Ecto neural progenitor cell (in vitro differentiated cells): ENCODE measurements at regions not wholly inside any gene's neighbourhood (a gene's known extent, or its start where the extent isn't known, plus 50 kb on each side); places are given as distances from the start of the nearest gene placed in this dataset.
"Not testable (repeated sequence)": the region's sequence is repeated elsewhere in the genome, so short reads cannot be mapped to it uniquely, and the experiment has no call there.

ENCODE experiments used
- DNase-seq: peaks from one replicate; pipeline ENCODE4 v3.0.0-alpha.2; 2018; ENCODE audit warnings: low spot score

DNA sequence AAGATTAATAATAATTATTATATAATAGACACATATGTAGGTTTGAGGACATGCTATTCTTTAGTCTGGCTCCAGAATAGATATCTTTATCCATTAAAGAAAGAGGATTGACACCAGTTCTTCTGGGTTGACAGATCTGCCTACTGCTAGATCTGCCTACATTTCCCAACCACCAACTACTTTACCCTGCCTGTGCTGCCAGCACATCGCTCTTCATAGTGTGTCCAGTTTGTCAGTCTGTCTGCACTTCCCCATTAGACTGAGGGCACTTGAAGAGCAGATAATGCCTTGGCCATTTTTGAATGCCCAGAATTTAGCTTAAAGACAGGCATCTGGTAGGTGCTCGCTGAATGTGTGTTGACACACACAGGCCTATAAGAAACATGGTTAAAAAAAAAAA is 910.1 kb upstream of the FAT3 start:
- no peak for DNase-seq

DNA sequence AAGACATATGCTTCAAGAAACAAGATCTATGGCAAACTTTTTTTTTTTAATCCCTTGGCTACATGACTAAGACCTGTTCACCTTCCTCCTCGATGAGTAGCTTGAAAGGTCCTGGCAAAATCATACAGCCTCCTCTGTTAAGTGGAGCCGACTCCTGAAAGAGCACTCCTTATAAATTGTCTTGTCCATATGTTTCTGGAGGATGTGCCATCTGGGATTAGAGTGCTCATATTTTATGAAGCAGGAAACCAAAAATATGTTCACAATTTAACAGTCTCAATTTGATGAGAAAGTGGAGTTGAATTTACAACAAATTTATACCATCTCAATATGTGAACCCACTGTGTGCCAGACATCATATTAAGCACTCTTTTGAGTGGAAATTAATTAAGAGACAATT is 912.1 kb upstream of the FAT3 start:
- no peak for DNase-seq

DNA sequence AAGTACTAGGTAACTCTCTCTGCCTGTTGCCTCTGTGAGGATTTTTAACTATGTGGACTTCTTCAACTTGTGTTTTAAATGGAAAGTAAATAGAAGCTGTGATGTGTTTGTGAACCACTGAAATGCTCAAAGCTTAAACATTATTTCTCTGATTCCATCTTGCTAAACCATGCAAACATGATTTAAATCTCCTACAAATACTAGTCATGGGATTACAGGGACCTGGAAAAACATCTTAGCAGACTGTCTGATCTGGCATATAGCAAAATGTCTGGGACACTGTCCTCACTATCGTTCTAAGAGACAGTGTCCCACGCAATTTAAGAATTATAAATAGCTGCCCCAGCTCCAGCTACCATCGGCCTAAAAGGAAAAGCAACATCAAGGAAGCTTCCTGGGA is 914.5 kb upstream of the FAT3 start:
- no peak for DNase-seq

DNA sequence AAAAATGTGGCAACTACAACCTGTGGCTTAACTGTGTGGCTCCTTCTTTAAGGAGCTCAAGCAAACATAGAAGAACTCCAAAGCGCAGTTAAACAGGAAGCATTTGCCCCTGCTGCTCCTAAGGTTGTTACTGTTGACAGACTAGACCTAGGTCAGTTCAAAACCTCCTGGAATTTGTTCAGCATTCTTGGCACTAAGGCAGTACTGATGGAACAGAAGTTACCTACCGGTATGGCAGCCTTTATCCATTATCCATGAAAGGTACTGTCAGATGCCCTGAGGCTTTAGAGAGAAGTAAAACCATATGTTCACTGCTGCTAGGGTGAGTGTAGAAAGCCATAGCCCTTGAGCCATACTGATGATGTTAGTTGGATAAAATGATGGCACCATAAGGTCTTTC is 916.5 kb upstream of the FAT3 start:
- DNase-seq, result no peak

DNA sequence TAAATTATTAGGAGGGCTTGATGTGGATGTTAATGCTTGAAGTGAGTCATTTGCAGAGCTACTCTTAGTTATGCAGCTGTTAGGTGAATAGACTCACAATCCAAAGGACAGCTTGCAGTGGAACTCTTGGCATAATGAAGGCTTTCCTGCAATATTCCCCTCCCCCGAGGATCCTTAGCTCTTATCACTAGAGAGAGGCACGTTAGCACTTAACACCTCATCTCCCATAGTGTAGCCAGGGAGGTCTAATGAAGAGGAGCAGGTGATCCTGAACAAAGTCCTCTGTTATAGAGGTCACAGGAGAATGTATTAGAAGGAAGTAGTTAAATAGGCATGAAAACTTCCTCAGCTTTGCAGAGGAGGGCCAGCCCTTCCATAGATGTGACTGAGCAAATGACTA is 919.2 kb upstream of the FAT3 start:
- no peak for DNase-seq

DNA sequence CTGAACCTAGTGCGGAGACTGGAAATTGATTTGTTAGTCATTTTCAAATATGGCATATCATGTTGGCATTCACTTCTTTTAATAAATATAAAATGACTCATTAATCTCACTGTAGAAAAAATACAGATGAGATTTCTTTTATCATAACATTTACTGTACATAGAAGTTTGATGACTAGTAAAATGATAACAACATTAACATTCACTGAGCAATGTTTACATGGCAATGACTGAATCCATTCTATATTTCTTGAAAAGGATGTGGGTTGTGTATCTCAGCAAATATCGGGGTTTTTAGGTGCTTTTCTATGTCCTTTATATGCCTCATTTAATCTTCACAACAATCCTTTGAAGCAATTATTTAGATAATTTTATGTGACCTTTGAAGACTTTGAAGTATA is 920.9 kb upstream of the FAT3 start:
- no peak for DNase-seq

DNA sequence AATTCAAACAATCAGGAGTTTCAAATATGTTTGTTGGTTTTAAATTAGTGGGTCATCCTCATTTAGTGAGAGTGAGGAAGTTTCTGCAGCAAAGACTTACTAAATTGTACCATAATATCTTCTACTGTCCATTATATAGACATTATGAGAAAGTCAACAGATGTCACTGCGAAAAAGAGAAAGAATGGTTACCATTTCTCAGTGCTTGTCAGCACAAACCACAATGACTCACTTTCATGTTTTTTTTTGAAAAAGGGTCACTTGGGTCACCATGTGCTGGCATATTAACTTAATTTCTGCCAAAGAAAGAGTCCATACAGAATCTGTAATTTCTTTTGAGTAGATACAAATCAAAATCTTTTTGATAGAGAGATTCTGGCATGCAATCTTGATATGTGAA is 924.6 kb upstream of the FAT3 start:
- DNase-seq, result no peak

DNA sequence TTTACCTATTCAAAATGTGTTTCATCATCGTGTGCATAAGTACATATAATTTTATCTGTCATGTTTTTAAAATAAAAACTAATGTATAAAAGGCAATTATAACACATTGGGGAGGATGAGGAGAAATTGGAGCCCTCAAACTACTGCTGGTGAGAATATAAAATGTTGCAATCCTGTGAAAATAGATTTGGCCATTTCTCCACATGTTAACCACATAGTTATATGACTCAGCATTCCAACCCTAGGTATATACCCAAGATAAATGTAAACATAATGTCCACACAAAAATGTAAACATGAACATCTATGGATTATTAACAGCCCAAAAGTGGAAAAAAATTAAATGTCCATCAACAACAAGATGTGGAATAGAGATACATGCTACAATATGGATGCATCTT is 928.0 kb upstream of the FAT3 start:
- no peak for DNase-seq

DNA sequence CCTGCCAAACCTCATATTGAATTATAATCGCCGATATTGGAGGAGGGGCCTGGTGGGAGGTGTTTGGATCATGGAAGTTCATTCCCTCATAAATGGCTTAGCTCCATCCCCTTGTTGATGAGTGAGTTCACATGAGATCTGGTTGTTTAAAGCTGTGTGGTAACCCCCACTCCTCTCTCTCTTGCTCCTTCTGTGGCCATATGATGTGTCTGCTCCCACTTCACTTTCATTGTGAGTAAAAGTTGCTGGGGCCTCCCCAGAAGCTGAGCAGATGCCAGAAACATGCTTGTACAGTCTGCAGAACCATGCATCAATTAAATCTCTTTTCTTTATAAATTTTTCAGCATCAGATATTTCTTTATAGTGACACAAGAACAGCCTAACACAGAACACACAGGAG is 929.0 kb upstream of the FAT3 start:
- DNase-seq, result no peak

DNA sequence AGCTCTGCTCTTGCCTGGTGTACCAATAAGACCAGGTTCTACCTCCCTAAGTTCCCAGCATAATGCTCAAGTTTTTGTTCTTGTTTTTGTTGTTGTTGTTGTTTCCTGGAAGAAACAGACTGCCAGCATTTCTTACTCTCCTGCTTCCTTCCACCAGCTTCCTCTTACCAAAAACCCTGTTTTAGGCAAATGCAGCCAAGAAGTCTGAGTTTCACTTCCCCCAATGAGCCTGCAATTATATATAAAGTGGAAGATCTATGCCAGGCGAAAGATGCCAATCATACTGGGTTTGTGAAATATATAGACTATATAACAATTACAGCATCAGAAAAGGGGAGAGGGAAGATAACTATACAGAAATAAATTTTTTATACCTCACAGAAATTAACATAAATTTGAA is 931.5 kb upstream of the FAT3 start:
- no peak for DNase-seq

DNA sequence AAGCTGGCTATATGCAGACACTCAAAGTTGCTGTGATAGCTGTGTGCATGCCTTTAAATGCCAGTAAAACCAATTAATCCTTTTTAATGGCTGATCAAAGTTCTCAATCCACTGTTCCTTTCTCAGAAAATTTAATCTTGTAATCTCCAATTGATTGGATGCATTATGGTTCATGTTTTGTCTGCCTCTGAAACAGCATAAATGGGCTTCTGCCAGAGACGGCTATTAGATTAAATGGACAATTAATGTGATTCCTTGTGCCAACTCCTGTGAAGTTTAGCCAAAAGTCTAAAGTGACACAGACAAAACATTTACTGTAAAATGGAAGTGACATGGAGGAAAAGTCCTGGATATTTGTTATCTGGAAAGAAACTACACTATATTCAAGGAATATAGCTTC is 952.5 kb upstream of the FAT3 start:
- no peak for DNase-seq

DNA sequence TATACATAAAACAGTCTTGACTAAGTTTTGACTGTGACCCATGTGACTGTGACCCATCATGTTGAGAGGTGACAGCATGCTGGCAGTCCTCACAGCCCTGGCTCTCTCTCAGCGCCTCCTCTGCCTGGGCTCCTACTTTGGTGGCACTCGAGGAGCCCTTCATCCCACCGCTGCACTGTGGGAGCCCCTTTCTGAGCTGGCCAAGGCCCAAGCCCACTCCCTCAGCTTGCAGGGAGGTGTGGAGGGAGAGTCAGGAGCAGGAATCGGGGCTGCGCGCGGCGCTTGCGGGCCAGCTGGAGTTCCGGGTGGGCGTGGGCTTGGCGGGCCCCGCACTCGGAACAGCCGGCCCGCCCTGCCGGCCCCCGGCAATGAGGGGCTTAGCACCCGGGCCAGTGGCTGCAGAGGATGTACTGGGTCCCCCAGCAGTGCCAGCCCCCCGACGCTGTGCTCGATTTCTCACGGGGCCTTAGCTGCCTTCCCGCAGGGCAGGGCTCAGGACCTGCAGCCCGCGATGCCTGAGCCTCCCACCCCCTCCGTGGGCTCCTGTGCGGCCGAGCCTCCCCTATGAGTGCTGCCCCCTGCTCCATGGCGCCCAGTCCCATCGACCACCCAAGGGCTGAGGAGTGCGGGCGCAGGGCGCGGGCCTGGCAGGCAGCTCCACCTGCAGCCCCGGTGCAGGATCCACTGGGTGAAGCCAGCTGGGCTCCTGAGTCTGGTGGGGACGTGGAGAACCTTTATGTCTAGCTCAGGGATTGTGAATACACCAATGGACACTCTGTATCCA is 955.9 kb upstream of the FAT3 start:
- DNase-seq, result not testable (repeated sequence)

DNA sequence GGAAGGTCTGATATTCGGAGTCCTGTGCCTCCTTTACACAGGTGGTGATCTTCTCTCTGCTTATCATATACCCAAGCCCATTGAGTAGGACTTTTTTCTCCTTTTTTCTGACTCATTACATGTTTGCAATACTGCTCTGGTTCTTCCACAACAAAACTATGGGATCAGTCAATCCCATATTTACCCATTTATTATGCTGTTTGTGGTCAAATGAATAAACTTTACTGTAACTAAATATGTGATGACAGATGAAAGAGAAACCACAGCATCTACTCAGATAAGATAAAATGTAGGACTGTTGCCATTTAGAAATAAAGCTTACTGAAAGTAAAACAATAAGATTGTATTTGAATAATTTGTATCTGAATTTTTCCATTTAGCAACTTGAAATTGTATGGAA is 958.7 kb upstream of the FAT3 start:
- no peak for DNase-seq

DNA sequence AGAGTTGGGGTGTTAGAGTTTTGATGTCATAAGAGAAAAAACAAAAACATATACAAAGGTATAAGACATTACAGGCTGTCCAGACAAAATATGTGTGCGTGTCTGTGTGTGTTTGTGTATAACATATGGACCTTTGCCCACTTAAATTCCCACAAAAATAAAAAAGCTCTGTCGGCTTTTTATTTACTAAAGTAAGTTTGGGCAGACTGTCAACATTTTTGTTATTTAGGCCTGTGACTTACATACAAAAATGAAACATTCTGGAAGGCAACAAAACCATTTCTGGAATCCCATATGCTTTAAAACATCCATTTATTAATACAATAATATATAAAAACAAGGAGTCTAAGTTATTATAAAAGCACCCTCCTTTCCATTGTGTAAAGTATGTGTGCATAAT is 960.1 kb upstream of the FAT3 start:
- DNase-seq, result no peak

DNA sequence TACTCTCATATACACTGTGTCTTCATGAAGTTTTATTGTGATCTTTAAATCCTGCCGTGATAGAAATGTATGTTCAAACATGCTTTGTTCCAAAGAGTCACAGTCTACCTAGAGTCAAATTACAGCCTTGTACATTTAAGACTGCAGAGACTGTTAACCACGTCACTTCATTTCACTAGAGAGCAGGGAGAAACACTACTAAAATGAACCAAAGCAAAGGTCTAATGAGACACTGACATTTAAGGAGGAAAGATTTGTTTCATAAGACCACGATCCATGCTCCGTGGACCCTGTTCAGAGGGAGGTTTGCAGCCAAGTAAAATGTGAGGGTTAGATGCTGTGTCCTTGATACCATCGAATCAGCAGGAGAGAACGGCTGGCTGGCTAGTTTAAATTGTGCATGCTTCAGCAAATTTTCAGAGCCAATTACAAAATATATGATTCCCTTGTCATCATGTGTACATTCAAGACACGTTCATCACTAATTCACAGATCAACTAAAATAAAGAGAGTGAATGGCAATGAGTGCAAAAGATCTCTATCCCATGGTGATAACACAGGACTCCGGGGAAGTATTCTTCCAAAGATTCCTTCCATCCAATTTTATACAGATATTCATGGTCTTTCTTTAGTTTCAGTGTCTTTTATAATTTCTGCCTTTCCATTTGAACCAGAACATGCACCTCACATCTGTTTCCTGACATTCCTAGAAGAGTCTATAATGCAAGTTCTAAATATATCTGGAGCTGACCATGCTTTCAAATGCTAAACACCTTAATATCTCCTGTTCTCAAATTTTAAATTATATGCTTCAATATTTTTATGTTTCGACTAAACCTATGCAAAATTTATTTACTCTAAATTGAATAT is 960.9 kb upstream of the FAT3 start:
- DNase-seq, result no peak

DNA sequence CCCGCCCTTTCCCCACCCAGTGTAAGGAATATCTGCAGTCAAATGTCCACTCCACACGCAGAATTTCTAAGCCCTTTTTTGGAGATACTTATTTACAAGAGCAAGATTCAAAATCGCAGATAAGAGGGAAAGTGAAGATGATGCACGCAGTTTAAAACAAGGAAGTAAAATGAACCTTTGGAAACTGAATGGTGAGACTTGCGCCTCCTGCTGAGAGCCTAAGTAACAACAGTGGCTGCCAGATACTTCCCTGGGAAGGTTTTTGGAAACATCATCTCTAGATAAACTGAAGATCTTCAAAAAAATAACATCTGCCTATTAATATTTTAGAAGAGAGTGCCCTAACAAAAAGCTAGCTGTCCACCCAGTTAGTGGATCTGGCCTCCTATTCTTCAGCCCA is 963.1 kb upstream of the FAT3 start:
- no peak for DNase-seq

DNA sequence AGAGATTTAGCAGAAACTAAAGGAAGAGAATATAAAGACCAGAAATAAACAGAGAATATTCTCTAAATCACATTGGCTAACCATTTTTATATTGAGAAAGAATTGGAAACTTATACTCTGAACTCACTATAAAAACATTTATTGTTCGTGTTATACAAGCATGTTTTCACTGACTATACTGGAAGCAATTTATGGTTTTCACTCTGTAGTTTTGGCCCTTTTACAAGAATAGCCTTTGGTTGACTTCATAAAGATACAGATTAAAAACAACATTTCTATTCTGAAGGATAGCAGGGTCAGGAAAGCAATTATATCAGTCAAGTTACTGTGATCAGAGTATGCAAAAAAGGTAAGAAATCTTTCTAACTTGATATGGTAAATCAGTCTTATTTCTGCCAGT is 965.7 kb upstream of the FAT3 start:
- DNase-seq, result no peak

DNA sequence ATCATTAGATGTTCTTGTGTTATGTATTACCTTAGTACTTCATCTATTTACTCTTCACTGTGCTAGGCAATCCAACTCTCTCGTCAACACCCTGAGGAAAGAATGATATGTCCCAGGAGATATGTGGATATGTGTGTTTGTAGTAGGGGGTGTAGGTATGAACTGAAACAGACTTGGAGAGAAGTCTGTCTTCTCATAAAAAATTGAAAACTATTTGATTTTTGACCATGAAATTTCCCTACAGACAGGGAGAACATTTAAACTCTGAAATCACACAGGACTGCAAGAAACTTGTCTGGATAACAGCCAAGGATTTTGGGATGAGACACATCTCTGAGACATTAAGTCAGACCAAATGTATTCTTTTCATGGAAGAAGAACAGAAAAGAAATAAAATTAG is 967.0 kb upstream of the FAT3 start:
- no peak for DNase-seq

DNA sequence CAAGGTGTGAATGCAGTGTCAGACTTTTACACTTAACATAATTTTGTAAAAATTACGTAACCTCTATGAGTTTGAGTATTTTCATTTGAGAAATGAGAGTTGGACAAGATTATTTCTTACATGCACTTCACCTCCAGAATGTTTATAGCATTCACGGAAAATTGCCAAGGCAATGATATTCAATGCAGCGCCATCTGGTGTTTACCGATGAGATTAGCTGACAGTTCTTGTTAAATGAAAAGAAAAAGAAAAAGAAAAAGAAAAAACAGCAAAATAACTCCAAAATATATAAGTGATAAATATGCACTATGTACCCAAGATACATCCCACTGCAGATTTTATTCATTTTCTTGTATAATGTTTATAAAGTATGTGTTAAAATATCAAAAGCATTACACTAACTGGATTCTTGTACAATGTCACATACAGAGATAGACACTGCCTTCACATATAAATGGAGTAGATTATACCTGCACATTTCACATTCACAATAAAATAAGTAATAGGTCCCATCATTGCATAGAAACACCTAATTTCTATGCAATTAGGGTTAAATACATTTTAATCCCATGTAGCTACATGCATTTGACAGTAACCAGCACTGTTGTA is 976.3 kb upstream of the FAT3 start:
- no peak for DNase-seq

DNA sequence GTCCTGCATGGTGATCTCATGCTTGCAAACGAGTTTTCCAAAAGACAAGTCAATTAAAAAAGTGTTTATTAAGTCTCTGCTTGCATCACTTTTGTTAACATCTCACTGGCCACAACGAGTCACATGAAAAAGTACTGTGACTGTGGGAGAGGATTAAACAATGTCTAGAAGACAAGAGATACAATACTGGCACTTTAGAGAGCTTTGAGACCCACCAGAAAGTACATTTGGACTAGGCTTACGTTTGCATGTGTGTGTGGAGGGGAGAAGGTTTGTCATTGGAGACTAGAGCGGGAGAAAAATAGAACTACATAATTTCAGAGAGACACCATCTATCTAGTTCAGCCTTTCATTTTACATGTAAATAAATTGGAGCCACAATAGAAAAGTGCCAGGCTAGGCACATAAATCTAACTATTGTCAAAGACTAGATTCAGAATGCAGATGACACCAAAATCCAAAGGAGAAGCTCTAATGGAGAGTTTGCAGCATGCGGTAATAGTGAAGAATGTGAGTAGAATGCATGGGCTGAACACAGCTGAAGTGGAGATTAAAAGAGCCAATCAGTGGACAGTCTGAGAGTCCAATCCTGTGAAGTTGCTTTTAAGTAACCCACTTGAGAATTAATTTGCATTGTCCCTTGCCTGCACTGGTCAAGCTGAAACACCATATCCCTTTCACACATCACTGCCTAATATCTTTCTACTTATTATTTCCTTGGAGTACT is 977.4 kb upstream of the FAT3 start:
- no peak for DNase-seq

DNA sequence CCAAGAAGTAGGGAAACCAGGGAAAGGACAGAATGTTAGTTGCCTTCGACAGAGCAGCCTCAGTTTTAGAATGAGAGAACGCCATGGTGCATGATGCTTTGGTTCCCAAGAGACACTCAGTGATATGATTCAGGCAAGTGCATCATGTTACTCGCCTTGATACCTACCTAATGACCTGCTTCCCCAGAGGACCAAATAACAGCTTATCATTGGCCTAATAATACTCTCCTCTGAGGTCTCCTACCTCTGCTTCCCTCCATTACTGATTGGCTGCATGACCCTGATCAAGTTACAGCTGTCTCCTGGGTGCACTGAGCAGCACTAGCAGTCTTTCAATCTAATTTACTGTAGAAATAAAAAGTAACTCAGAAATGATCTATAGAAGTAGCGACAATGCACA is 979.7 kb upstream of the FAT3 start:
- DNase-seq, result no peak

DNA sequence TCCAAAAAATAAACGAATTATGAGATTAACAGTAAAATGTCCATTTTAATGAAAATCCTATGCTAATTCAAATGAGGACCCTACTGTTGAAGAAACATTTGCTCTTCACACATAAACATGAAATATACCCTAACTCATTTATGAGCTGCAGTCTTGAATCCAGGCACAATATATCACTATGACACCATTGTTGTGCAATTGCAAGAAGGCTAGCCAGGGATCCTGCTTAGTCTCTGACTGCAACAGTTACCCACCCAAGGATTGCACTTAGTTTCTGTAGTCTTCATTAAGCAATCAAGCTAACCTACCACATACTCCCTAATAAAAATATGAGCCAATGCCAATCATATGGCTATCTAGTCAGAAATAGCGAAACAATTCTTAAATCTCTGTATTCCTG is 981.0 kb upstream of the FAT3 start:
- DNase-seq, result no peak

DNA sequence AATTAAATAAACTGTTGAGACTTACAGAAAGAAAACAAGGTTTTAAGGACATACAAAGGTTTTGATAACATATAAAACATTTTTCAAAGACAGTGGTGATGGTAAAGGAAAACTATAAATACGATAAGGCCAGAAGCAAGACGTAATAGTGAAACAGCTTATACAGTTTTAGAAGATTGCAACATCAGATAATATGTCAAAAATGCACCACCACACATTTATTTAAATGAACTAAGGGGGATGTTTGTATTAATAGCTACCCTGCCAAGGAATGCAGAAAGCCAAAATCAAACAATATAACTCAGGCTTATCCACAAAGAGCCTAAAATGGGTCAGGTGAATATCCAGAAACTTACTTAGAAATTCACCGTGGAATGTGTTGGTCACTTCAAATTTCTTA is 981.6 kb upstream of the FAT3 start:
- DNase-seq, result no peak
